GM06990 (cell line): ENCODE measurements at regions not wholly inside any gene's neighbourhood (a gene's known extent, or its start where the extent isn't known, plus 50 kb on each side); places are given as distances from the start of the nearest gene placed in this dataset.

Source experiments
- DNase-seq: peaks from one replicate; pipeline ENCODE4 v3.0.0-alpha.2; 2011; ENCODE audit not compliant: insufficient read length; ENCODE audit errors: extremely low read depth
- H3K27me3 ChIP-seq: replicated peaks from 2 replicates; pipeline ENCODE4 v1.6.0; 2011; ENCODE audit warnings: low read length; ENCODE audit not compliant: control insufficient read depth, insufficient read depth
- H3K36me3 ChIP-seq: 2 replicates; pipeline ENCODE4 v1.5.1; 2011; ENCODE audit warnings: low read length; ENCODE audit not compliant: control insufficient read depth, insufficient read depth
- H3K4me3 ChIP-seq: replicated peaks from 2 replicates; pipeline ENCODE4 v1.5.1; 2011; ENCODE audit warnings: low read depth, mild to moderate bottlenecking, control low read depth, low read length
- CTCF ChIP-seq: IDR thresholded peaks from 2 replicates; pipeline ENCODE4 v1.5.1; 2011; ENCODE audit warnings: low read length, control low read depth, mild to moderate bottlenecking, inconsistent platforms; ENCODE audit not compliant: insufficient read depth, poor library complexity, severe bottlenecking

DNA sequence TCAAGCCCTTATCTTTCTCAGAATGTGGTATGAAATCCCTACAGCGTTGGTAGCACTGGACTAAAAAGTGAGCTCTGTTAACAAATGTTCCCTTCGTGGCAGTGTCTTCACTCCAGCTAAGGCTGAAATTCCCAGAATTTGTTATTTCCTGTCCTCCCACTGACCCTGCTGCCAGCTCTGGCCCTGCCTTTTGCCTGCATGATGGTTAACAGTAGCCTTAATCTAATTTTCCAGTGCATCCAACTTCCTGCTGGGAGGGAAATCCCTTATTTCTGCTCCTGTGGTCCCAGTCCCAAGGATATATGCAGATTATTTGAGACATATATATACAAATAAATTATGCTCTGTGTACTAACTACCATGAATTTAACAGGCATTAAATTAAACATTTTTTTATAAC, 157.2 kb upstream of the CARMIL1 start:
- Histone ChIP-seq H3K4me3 (no peak overlapping the region), H3K27me3 (no peaks in the 10 kb centered on the region), H3K36me3 (peaks cover 2% of the 10 kb centered on the region; the same call in 1 of the 2 replicates)
- TF ChIP-seq CTCF = no peak
- DNase-seq = no peak

GRCh38 chr6:25122622-25123237, 156.4 kb upstream of the CARMIL1 start:
- H3K4me3 ChIP-seq = no peak overlapping the region
- no peak for DNase-seq
- no peaks in the 10 kb centered on the region for H3K27me3 ChIP-seq
- TF ChIP-seq CTCF = no peak
- peaks cover 2% of the 10 kb centered on the region; the same call in 1 of the 2 replicates for H3K36me3 ChIP-seq

GRCh38 chr6:25124216-25124715, 154.9 kb upstream of the CARMIL1 start:
- TF ChIP-seq CTCF = no peak
- Histone ChIP-seq H3K36me3 (peaks cover 2% of the 10 kb centered on the region; the same call in 1 of the 2 replicates), H3K4me3 (no peak overlapping the region), H3K27me3 (no peaks in the 10 kb centered on the region)
- DNase-seq = no peak

DNA sequence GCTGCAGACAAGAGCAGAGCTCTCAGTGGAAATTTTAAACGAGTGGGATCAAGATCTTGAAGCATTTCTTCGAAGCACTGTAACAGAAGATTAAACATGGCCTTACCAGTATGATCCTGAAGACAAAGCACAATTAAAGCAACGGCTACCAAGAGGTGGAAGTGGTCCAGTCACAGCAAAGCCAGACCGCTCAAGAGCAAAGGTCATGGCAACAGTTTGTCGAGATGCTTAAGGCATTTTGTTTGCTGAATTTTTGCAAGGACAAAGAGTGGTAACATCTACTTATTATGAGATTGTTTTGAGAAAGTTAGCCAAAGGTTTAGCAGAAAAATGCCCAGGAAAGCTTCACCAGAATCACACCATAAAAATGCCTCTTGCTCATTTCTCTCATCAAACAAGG, 153.4 kb upstream of the CARMIL1 start:
- Histone ChIP-seq H3K27me3 (no peaks in the 10 kb centered on the region), H3K4me3 (no peak overlapping the region), H3K36me3 (peaks cover 2% of the 10 kb centered on the region; the same call in 1 of the 2 replicates)
- TF ChIP-seq CTCF = no peak
- no peak for DNase-seq

DNA sequence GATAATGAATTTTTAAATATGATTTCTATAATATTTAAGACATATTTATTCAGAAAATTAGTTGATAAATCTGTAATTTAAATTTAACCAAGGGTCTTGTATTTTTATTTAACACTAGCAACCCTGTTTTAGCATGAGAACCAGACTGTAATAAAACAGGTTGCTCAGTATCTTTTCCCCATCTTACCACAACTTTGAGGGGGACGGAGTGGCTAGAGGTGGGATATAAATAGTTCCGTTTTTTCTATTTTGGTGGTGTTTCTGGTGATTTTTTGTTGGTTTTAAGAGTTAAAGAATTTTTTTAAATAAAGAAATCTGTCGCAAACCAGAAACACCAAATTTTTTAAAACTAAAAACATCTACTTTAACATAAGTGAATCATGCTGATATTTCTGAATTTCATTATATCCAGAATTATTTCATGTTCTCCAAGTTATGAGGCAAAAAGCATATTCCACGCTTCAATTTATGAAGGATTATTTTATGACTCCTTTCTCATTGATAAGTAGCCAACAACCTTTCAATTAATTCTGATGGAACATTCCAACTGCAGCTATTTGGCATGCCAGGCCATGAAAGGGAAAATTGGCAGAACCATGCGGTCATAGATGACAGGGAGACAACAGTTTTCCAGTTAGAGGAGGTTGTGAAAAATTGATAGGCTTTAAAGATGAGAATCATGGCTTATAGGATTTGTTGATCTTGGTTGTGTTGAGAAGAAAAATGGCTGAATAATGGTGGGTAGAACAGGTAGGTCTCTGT, 151.9 kb upstream of the CARMIL1 start:
- Histone ChIP-seq H3K4me3 (no peak overlapping the region), H3K36me3 (peaks cover 2% of the 10 kb centered on the region; the same call in 1 of the 2 replicates), H3K27me3 (no peaks in the 10 kb centered on the region)
- TF ChIP-seq CTCF = no peak
- no peak for DNase-seq
